ENCODE measurements at regions not wholly inside any gene's neighbourhood (a gene's known extent, or its start where the extent isn't known, plus 50 kb on each side); places are given as distances from the start of the nearest gene placed in this dataset.
"Not testable (repeated sequence)": the region's sequence is repeated elsewhere in the genome, so short reads cannot be mapped to it uniquely, and the experiment has no call there.

- not testable (repeated sequence) for TF ChIP-seq EZH2 (IDR thresholded peaks at IDR 0.05; ENCODE audit: insufficient read depth, poor library complexity, severe bottlenecking); EZH2phosphoT487 (IDR thresholded peaks at IDR 0.05; ENCODE audit: insufficient read depth, low read depth)
These were observed 176.0 kb downstream of the FZD1 start for GRCh38 chr7:91440198-91440597.

All from GM23248 (cell line).